ENCODE measurements at regions not wholly inside any gene's neighbourhood (a gene's known extent, or its start where the extent isn't known, plus 50 kb on each side); places are given as distances from the start of the nearest gene placed in this dataset.
A peak's percentile ranks its signal among the peaks of the same experiment; 100 is the strongest.
"Not testable (repeated sequence)": the region's sequence is repeated elsewhere in the genome, so short reads cannot be mapped to it uniquely, and the experiment has no call there.

DNA sequence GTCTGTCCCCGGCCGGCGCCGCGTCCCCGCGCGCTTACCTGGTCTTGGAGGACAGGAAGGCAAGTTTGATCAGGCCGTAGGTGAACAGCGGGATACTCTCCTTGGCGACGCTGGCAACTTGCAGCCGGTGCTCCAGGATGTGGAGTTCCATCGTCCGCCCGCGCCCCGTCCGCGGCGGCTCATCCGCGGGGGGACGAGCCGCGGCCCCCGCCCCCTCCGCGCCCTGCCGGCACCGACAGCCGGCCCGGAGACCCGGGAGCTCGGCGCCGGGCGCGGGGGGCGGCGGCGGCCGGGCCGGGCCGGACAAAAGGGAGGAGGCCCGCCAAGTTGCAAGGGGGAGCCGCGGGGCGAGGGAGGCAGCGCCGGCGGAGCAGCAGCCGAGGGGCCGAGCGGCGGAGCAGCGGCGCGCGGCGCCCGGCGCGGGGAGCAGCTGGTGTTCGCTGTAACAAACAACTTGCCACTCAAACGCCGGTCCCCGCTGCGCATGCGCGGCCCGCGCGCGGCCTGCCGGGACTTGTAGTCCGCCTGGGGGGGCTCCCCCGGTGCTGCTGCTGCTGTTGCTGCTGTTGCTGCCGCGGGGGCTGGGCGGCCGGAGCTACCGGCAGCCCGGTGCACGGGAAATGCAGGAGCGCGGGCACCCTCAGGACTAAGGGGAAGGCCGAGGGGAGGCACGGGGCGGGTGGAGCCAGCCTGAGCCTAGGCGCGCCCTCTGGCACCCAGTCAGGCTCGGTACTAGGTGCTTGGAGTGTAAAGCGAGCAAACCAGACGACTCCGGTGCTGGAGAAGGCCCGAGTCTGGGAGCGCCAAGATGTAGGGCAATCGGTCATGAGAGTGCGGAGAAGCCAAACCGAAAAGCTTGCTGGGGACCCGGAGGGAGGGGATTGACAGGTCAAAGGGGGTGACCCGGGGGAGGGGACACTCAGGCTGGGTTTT is 145.1 kb downstream of the GTF2IRD2B start:
- peak in 1 of 2 donors; percentile 10 for TF ChIP-seq POLR2AphosphoS5 (IDR thresholded peaks at IDR 0.05)
- H3K4me1 ChIP-seq; H3K27ac ChIP-seq (replicated peaks in 1 of 4); H3K27me3 ChIP-seq; intact Hi-C loops (cut with DNase I); H3K9me3 ChIP-seq; H3K36me3 ChIP-seq; DNase-seq (ENCODE audit: extremely low spot score): not testable (repeated sequence)
- peak overlapping the region in 2 of 4 donors; percentile 25 to 30 for H3K4me3 ChIP-seq
- WGBS = 20% methylated on average over 1 of the region's 103 CpGs

DNA sequence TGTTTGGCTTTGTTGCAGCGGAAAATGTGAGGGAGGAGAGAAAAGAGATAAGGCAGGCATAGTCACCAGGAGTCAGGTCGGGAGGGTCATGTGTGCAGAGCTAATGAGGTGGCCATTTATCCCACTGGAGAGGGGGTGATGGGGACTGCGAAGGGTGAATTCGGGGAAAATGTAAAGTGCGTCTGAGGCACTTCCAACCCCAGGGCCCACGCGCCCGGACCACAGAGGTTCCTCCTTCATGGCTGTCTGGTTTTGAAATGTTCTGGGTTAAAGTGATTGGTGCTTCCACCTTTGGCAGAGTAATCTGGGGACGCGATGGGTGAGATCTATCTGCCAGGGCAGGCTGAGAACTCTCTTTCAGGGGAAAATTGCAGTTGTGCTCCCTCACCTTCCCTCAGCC is 145.9 kb downstream of the GTF2IRD2B start:
- H3K4me1 ChIP-seq; intact Hi-C loops (cut with DNase I); DNase-seq (ENCODE audit: extremely low spot score); H3K27me3 ChIP-seq; H3K36me3 ChIP-seq; H3K9me3 ChIP-seq; H3K27ac ChIP-seq (replicated peaks in 1 of 4); H3K4me3 ChIP-seq: not testable (repeated sequence)
- no CpG with 5 or more reads among the region's 10 CpGs for WGBS

DNA sequence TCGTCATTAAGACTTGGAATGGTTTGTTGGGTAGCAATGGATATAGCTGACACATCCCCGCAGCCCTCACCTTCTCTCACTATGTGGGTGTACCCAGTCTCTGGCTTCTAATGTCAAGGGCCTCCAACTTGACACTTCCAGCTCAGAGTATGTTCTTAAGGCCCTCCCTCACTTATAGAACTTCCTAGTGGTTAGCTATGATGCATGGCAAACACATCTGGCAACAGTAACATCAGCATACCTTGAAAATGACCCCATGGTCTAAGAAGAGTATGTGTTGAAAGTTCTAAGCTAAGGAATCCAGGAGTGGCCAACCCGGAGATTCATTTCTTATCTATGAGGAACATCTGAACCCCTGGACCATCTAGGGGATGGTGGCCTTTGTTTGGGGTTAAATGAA is 151.2 kb downstream of the GTF2IRD2B start:
- H3K4me3 ChIP-seq; H3K36me3 ChIP-seq; H3K27me3 ChIP-seq; H3K9me3 ChIP-seq; intact Hi-C loops (cut with DNase I); DNase-seq (ENCODE audit: extremely low spot score); H3K4me1 ChIP-seq; H3K27ac ChIP-seq (replicated peaks in 1 of 4): not testable (repeated sequence)
- no CpG with 5 or more reads among the region's 3 CpGs for WGBS

DNA sequence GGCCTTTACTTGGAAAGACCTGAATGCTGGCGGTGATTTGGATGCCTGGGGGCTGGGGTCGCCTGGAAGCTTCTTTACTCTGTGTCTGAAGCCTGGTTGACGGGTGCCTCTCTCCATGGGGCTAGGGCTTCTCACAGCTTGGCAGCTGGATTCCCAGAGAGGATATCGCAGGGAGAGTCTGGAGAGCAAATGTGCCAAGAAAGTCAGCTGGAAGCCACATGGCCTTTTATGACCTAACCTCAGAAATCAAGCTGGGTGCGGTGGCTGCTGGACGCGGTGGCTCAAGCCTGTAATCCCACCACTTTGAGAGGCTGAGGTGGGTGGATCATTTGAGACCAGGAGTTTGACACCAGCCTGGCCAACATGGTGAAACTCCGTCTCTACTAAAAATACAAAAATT is 147.2 kb upstream of the TRIM73 start:
- DNase-seq (ENCODE audit: extremely low spot score); H3K9me3 ChIP-seq; intact Hi-C loops (cut with DNase I); H3K27ac ChIP-seq (replicated peaks in 1 of 4); H3K4me1 ChIP-seq; H3K27me3 ChIP-seq; H3K4me3 ChIP-seq; H3K36me3 ChIP-seq: not testable (repeated sequence)
- WGBS = no CpG with 5 or more reads among the region's 8 CpGs

DNA sequence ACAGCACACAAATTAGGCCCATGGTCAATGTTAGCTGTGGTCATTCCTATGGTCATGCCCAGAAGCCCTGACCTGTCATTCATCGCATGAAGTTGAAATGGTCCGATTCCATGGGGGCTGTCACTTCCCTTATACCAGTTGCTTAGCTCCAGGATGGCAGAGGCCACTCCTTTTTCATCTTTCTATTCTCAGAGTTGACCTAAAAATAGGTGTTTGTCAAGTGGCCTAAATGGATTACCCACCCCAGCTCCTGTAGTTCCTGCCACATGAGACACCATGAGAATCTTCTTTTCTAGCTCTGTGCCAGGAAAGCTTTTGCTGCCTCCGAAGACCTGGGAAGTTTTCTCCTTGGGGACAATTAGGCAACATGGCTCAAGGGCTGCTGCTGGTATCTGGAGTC is 141.2 kb upstream of the TRIM73 start:
- H3K36me3 ChIP-seq; H3K27me3 ChIP-seq; intact Hi-C loops (cut with DNase I); DNase-seq (ENCODE audit: extremely low spot score); H3K4me3 ChIP-seq; H3K4me1 ChIP-seq; H3K27ac ChIP-seq (replicated peaks in 1 of 4); H3K9me3 ChIP-seq: not testable (repeated sequence)
- WGBS = no CpG with 5 or more reads among the region's 3 CpGs

DNA sequence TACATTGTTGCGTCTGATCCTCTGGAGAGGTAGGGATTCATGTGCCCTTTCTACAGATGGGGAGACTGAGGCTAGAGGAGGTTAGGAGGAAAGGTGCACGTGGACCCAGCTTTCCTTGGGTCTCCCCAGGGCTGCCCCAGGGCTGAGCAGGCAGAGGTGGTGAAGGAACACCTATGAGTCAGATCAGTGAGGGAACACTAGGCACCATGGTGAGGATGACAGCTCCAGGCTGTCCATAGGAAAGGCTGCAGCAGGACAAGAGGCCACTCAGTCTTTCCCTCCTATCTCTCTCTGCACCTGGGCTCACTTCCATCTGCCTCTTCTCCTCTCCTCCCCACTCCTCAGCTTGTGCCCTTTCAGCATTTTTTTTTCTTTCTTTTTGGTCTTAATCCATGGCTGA is 138.0 kb upstream of the TRIM73 start:
- intact Hi-C loops (cut with DNase I); H3K4me3 ChIP-seq: not testable (repeated sequence)
- WGBS = no CpG with 5 or more reads among the region's 2 CpGs

DNA sequence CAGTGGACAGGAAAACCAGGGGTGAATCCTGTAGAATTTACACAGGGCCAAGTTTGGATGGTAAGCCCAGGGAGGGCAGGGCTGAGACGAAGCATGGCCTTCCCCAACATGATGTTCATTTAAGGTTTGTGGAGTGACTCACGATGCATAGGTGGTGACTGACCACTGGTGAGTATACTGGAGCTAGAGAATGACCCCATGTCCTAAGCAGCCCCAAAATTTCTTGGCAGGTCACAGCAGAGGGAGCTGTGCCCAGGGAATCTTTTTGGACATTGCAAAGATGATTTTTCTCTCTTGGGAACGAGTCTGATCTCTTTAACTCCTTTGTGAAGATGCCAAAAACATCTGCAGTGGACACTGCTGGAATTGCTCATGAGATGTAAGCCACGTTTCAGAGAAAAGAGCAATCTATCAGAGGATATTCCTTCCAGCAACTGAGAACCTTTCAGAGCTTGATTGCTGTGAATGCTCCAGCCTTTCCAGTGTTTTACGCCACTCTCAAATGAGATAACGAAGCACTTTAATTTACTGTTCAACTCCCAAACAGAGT is 135.9 kb upstream of the TRIM73 start:
- H3K9me3 ChIP-seq; H3K36me3 ChIP-seq; intact Hi-C loops (cut with DNase I); H3K4me3 ChIP-seq; H3K4me1 ChIP-seq; H3K27me3 ChIP-seq; H3K27ac ChIP-seq (replicated peaks in 1 of 4); DNase-seq (ENCODE audit: extremely low spot score): not testable (repeated sequence)
- WGBS = no CpG with 5 or more reads among the region's 6 CpGs

More for the DNA sequence above, 138.0 kb upstream of the TRIM73 start:
- H3K27ac ChIP-seq (replicated peaks in 1 of 4); DNase-seq (ENCODE audit: extremely low spot score); H3K27me3 ChIP-seq; H3K36me3 ChIP-seq; H3K4me1 ChIP-seq; H3K9me3 ChIP-seq: not testable (repeated sequence)

DNA sequence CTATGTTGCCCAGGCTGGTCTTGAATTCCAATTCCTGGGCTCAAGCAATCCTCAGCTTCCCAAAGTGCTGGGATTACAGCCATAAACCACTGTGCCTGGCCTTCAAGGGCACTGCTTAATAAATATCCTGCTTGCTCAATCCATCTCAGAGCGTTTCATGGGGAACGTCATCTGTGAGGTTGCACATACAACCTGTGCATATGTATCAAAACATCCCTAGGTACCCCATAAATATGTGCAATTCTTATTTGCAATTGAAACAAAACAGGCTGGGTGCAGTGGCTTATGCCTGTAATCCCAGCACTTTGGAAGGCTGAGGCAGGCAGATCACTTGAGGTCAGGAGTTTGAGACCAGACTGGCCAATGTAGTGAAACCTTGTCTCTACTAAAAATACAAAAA is 133.8 kb upstream of the TRIM73 start:
- H3K36me3 ChIP-seq; H3K4me1 ChIP-seq; H3K9me3 ChIP-seq; DNase-seq (ENCODE audit: extremely low spot score); H3K27me3 ChIP-seq; intact Hi-C loops (cut with DNase I); H3K4me3 ChIP-seq; H3K27ac ChIP-seq (replicated peaks in 1 of 4): not testable (repeated sequence)
- no CpG with 5 or more reads among the region's 2 CpGs for WGBS

DNA sequence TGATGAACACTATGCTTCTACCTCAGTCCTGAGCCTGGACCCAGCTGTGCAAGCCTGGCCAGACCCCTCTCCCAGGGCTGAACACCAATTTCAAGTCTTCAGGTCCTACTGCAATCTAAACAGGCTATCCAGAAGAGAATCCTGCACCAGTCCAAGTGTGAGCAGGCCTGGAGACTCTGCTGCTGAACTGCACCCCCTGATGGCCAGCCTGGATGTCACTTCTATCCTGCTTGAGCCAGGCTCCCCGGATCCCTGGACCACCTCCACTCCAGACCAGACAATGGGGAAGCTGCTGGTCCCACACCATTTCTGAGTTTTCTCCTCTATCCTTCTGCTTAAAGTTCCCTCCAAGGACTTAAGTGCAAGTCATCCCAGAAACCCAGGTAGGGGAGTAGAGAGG is 127.3 kb upstream of the TRIM73 start:
- H3K4me1 ChIP-seq; H3K27ac ChIP-seq (replicated peaks in 1 of 4); H3K36me3 ChIP-seq; H3K4me3 ChIP-seq; DNase-seq (ENCODE audit: extremely low spot score); H3K27me3 ChIP-seq; intact Hi-C loops (cut with DNase I); H3K9me3 ChIP-seq: not testable (repeated sequence)
- no CpG with 5 or more reads among the region's 1 CpG for WGBS

DNA sequence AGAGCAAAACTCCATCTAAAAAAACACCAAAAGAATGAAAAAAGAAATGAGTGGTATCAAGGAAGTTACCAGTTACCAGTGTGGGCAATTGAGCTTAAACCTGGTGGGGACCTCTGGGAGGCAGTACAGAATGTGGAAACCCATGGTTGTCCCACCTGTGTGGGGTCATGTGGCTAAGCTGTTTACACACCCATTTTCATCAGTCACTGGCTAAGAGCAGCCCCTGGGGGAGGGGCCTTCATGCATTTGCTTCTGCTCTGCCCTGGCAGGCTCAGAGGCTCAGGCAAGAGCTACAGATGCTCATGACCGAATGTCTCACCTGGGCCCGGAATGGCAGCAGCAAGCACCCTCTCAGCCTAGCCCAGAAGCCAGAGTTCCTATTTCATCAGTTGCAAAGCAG is 126.3 kb upstream of the TRIM73 start:
- H3K27ac ChIP-seq (replicated peaks in 1 of 4); H3K27me3 ChIP-seq; H3K4me1 ChIP-seq; DNase-seq (ENCODE audit: extremely low spot score); H3K9me3 ChIP-seq; intact Hi-C loops (cut with DNase I); H3K4me3 ChIP-seq; H3K36me3 ChIP-seq: not testable (repeated sequence)
- WGBS = no CpG with 5 or more reads among the region's 2 CpGs

DNA sequence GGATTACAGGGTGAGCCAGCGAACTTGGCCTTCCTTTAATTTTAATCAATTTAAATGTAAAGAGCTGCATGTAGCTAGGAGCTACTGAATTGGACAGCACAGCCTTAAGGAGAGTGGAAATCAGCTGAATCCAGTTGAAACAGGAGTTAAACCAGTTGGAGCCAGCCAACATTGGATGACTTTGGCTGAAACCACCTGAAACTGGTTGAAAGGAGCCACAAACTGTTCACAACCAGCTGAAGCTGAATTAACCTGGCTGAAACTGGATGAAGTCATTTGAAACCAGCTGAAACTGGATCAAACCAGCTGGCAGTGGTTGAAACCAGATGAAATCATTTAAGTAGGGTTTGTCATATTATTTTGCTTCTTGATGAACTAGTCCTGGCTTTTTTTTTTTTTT is 121.3 kb upstream of the TRIM73 start:
- H3K4me1 ChIP-seq; H3K27me3 ChIP-seq; H3K9me3 ChIP-seq; H3K36me3 ChIP-seq; DNase-seq (ENCODE audit: extremely low spot score); H3K4me3 ChIP-seq; intact Hi-C loops (cut with DNase I); H3K27ac ChIP-seq (replicated peaks in 1 of 4): not testable (repeated sequence)
- WGBS = no CpG with 5 or more reads among the region's 1 CpG

All from esophagus muscularis mucosa (tissue), 4 donors.